ENCODE measurements at regions not wholly inside any gene's neighbourhood (a gene's known extent, or its start where the extent isn't known, plus 50 kb on each side); places are given as distances from the start of the nearest gene placed in this dataset.

DNA sequence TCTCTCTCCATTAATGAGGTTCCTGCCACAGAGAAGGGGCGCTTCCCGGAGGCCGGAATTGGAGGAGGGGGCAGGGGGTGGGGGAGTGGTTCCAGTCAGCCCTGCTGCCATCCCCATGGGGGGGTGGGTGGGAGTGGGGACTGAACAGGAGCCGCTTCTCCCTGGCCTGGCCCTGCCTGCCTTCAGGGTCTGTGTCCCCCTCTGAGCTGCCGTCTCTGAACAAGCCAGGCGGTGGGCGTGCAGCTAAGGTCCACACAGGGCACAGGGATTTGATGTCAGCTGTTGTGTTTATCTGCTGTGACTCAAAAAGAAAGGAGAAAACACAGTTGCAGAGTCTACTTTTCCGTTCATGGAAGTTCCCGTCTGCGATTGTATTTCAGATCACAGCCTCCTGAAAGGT is 141.5 kb upstream of the PCBD1 start:
- ChIA-PET CTCF (no interaction called here), POLR2A (no interaction called here)
- H3K36me3 ChIP-seq (ENCODE audit: insufficient read depth, low read length), result no peaks in the 10 kb centered on the region
- H3K9me3 ChIP-seq (ENCODE audit: control insufficient read depth in 1 of 2, insufficient read depth in 1 of 2, low read length in 2 of 2), result no peaks in the 10 kb centered on the region
- Mint-ChIP-seq H3K9me3 (no peaks in the 10 kb centered on the region), H3K27ac (no peak overlapping the region), H3K36me3 (ENCODE audit: low read depth) (no peaks in the 10 kb centered on the region), H3K4me1 (ENCODE audit: low read depth) (no peaks in the 10 kb centered on the region), H3K27me3 (peaks cover 9% of the 10 kb centered on the region), H3K4me3 (no peak overlapping the region)
- no peak overlapping the region for H3K4me3 ChIP-seq (ENCODE audit: low read length)
- TF ChIP-seq, protein P1, sequence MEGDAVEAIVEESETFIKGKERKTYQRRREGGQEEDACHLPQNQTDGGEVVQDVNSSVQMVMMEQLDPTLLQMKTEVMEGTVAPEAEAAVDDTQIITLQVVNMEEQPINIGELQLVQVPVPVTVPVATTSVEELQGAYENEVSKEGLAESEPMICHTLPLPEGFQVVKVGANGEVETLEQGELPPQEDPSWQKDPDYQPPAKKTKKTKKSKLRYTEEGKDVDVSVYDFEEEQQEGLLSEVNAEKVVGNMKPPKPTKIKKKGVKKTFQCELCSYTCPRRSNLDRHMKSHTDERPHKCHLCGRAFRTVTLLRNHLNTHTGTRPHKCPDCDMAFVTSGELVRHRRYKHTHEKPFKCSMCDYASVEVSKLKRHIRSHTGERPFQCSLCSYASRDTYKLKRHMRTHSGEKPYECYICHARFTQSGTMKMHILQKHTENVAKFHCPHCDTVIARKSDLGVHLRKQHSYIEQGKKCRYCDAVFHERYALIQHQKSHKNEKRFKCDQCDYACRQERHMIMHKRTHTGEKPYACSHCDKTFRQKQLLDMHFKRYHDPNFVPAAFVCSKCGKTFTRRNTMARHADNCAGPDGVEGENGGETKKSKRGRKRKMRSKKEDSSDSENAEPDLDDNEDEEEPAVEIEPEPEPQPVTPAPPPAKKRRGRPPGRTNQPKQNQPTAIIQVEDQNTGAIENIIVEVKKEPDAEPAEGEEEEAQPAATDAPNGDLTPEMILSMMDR (IDR thresholded peaks at IDR 0.05), result no peak
- DNase-seq, result no peak
- no peak for ATAC-seq (ENCODE audit: poor library complexity)
- H3K27ac ChIP-seq (ENCODE audit: low read depth in 1 of 2, low read length in 2 of 2), result no peak overlapping the region
- peaks cover 2 to 3% of the 10 kb centered on the region in 2 experiments for H3K27me3 ChIP-seq (ENCODE audit: control insufficient read depth in 1 of 2, insufficient read depth in 2 of 2, low read length in 2 of 2)
- intact Hi-C loops (cut with DNase I, micrococcal nuclease), result no loop called here
- no peaks in the 10 kb centered on the region for H3K4me1 ChIP-seq (ENCODE audit: insufficient read depth, low read length)

DNA sequence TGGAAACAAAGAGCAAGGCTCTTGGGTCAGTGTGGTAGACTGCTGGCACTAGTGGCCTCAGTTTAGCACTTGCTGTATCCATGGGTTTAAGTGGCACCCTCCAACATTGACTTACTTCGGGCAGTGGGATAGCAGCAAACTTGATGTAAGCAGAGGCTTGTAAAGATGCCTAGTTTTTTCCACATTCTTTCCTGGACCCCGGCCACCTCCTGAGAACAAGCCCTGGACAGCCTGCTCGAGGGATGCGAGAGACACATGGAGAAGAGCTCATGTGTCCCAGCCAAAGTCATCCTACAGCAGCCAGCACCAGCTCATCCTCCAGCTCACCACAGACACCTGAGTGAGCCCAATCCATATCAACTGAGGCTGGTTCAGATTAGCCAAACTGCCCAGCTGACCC is 142.7 kb upstream of the PCBD1 start:
- Mint-ChIP-seq H3K27me3 (peaks cover 9% of the 10 kb centered on the region), H3K36me3 (ENCODE audit: low read depth) (no peaks in the 10 kb centered on the region), H3K4me3 (no peak overlapping the region), H3K4me1 (ENCODE audit: low read depth) (no peaks in the 10 kb centered on the region), H3K27ac (no peak overlapping the region), H3K9me3 (no peaks in the 10 kb centered on the region)
- no peaks in the 10 kb centered on the region for H3K36me3 ChIP-seq (ENCODE audit: insufficient read depth, low read length)
- TF ChIP-seq, protein P1 (IDR thresholded peaks at IDR 0.05), result no peak
- ChIA-PET CTCF (no interaction called here), POLR2A (no interaction called here)
- intact Hi-C loops (cut with DNase I, micrococcal nuclease), result no loop called here
- ATAC-seq (ENCODE audit: poor library complexity), result no peak
- no peak overlapping the region for H3K4me3 ChIP-seq (ENCODE audit: low read length)
- no peaks in the 10 kb centered on the region for H3K9me3 ChIP-seq (ENCODE audit: control insufficient read depth in 1 of 2, insufficient read depth in 1 of 2, low read length in 2 of 2)
- DNase-seq, result no peak
- no peaks in the 10 kb centered on the region for H3K4me1 ChIP-seq (ENCODE audit: insufficient read depth, low read length)
- H3K27me3 ChIP-seq (ENCODE audit: control insufficient read depth in 1 of 2, insufficient read depth in 2 of 2, low read length in 2 of 2), result peaks cover 0 to 2% of the 10 kb centered on the region in 2 experiments
- H3K27ac ChIP-seq (ENCODE audit: low read depth in 1 of 2, low read length in 2 of 2), result no peak overlapping the region

DNA sequence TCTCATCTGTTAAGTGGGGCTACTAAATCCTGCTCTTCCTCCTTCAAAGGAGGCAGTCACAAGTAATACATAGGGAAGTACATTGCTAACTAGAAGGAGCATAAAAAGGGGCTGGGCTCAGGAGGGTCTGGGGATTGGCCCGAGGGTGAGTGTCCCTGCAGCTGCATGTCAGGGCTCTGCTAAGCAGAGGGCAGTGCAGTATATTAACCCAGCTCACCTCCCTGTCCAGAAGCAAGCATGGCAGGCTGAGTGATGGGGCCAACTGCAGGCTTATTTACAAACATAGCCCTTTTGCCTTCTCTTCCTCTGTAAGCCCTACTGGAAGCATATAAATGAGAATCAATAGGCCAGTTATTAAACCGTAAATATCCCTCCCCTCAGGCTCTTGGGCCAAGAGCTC is 143.2 kb upstream of the PCBD1 start:
- no peak for DNase-seq
- no peaks in the 10 kb centered on the region for H3K36me3 ChIP-seq (ENCODE audit: insufficient read depth, low read length)
- H3K27me3 Mint-ChIP-seq, result peaks cover 4% of the 10 kb centered on the region
- no peaks in the 10 kb centered on the region for H3K9me3 ChIP-seq (ENCODE audit: control insufficient read depth in 1 of 2, insufficient read depth in 1 of 2, low read length in 2 of 2)
- POLR2A ChIA-PET, result no interaction called here
- TF ChIP-seq, protein P1 (IDR thresholded peaks at IDR 0.05), result no peak
- no peaks in the 10 kb centered on the region for H3K36me3 Mint-ChIP-seq (ENCODE audit: low read depth)
- no peak overlapping the region for H3K4me3 ChIP-seq (ENCODE audit: low read length)
- intact Hi-C loops (cut with DNase I, micrococcal nuclease), result no loop called here
- H3K27ac ChIP-seq (ENCODE audit: low read depth in 1 of 2, low read length in 2 of 2), result no peak overlapping the region
- no peaks in the 10 kb centered on the region for H3K4me1 ChIP-seq (ENCODE audit: insufficient read depth, low read length)
- no peaks in the 10 kb centered on the region for H3K9me3 Mint-ChIP-seq
- no peak overlapping the region for H3K27ac Mint-ChIP-seq
- peaks cover 0 to 2% of the 10 kb centered on the region in 2 experiments for H3K27me3 ChIP-seq (ENCODE audit: control insufficient read depth in 1 of 2, insufficient read depth in 2 of 2, low read length in 2 of 2)
- no peaks in the 10 kb centered on the region for H3K4me1 Mint-ChIP-seq (ENCODE audit: low read depth)
- no peak overlapping the region for H3K4me3 Mint-ChIP-seq
- no peak for ATAC-seq (ENCODE audit: poor library complexity)
- CTCF ChIA-PET, result no interaction called here

All from CD4-positive, alpha-beta T cell (primary cell).